Mesenchymal stem cell (in vitro differentiated cells and primary cell): ENCODE measurements at regions not wholly inside any gene's neighbourhood (a gene's known extent, or its start where the extent isn't known, plus 50 kb on each side); places are given as distances from the start of the nearest gene placed in this dataset.

Source experiments
- DNase-seq: peaks from one replicate; pipeline ENCODE4 v3.0.0-alpha.2; 2013
- H2AFZ ChIP-seq: one replicate; pipeline ENCODE4 v1.6.1; 2013; ENCODE audit warnings: low read depth, mild to moderate bottlenecking, control low read depth, inconsistent platforms, low read length, moderate library complexity
- H2AK5ac ChIP-seq: 2 replicates; pipeline ENCODE4 v1.6.1; 2013; ENCODE audit warnings: low read length, moderate library complexity, mild to moderate bottlenecking, inconsistent platforms; ENCODE audit not compliant: severe bottlenecking
- H2BK120ac ChIP-seq: one replicate; pipeline ENCODE4 v1.6.1; 2013; ENCODE audit warnings: low read depth, mild to moderate bottlenecking, inconsistent platforms, low read length, moderate library complexity
- H2BK12ac ChIP-seq, 2 experiments: one replicate each; pipeline ENCODE4 v1.6.1; 2013; ENCODE audit warnings: inconsistent platforms in 2 of 2, low read length in 2 of 2, mild to moderate bottlenecking in 2 of 2, moderate library complexity in 2 of 2, control low read depth in 1 of 2
- H2BK15ac ChIP-seq: one replicate; pipeline ENCODE4 v1.6.1; 2013; ENCODE audit warnings: mild to moderate bottlenecking, low read depth, inconsistent platforms; ENCODE audit not compliant: poor library complexity, severe bottlenecking
- H2BK5ac ChIP-seq: 2 replicates; pipeline ENCODE4 v1.6.1; 2013; ENCODE audit warnings: low read depth, mild to moderate bottlenecking, low read length, control low read depth, inconsistent platforms; ENCODE audit not compliant: poor library complexity, severe bottlenecking
- H3K14ac ChIP-seq, 2 experiments: one replicate each; pipeline ENCODE4 v1.6.1; 2013; ENCODE audit warnings: inconsistent platforms in 2 of 2, low read length in 2 of 2, control low read depth in 1 of 2, mild to moderate bottlenecking in 1 of 2, moderate library complexity in 1 of 2
- H3K18ac ChIP-seq, 2 experiments: one replicate each; pipeline ENCODE4 v1.6.1; 2013; ENCODE audit warnings: inconsistent platforms in 2 of 2, low read length in 2 of 2, control low read depth in 1 of 2, low read depth in 1 of 2, mild to moderate bottlenecking in 1 of 2
- H3K23ac ChIP-seq, 2 experiments: one replicate each; pipeline ENCODE4 v1.6.1; 2013; ENCODE audit warnings: inconsistent platforms in 2 of 2, low read length in 2 of 2, mild to moderate bottlenecking in 2 of 2, moderate library complexity in 2 of 2, control low read depth in 1 of 2
- H3K27ac ChIP-seq: 2 replicates; pipeline ENCODE4 v1.5.1; 2013; ENCODE audit warnings: mild to moderate bottlenecking, moderate library complexity, low read length, control low read depth, inconsistent platforms; ENCODE audit not compliant: poor library complexity, severe bottlenecking
- H3K27me3 ChIP-seq, 2 experiments: 2 replicates each; pipeline versions ENCODE4 v1.6.1 to v1.7.0; 2013; ENCODE audit warnings: low read length in 2 of 2, mild to moderate bottlenecking in 2 of 2, moderate library complexity in 2 of 2, control low read depth in 1 of 2, inconsistent platforms in 1 of 2; ENCODE audit not compliant: control insufficient read depth in 1 of 2, insufficient read depth in 1 of 2
- H3K36me3 ChIP-seq, 2 experiments: 2 replicates each; pipeline versions ENCODE4 v1.6.1 to v1.7.0; 2013; ENCODE audit warnings: low read length in 2 of 2, control low read depth in 1 of 2, inconsistent platforms in 1 of 2, low read depth in 1 of 2, mild to moderate bottlenecking in 1 of 2; ENCODE audit not compliant: insufficient read depth in 2 of 2, control insufficient read depth in 1 of 2
- H3K4ac ChIP-seq, 2 experiments: one replicate each; pipeline ENCODE4 v1.6.1; 2013; ENCODE audit warnings: inconsistent platforms in 2 of 2, low read length in 2 of 2, mild to moderate bottlenecking in 2 of 2, moderate library complexity in 2 of 2, control low read depth in 1 of 2, low read depth in 1 of 2
- H3K4me1 ChIP-seq: 2 replicates; pipeline ENCODE4 v1.6.1; 2013; ENCODE audit warnings: low read depth, low read length, control low read depth; ENCODE audit not compliant: control insufficient read depth, insufficient read depth
- H3K4me2 ChIP-seq: 2 replicates; pipeline ENCODE4 v1.6.1; 2013; ENCODE audit warnings: low read length, mild to moderate bottlenecking, inconsistent platforms; ENCODE audit not compliant: poor library complexity, severe bottlenecking
- H3K4me3 ChIP-seq, 2 experiments: 2 replicates each; pipeline versions ENCODE4 v1.5.1 to v1.7.0; 2013; ENCODE audit warnings: low read length in 2 of 2, mild to moderate bottlenecking in 2 of 2, control low read depth in 1 of 2, low read depth in 1 of 2; ENCODE audit not compliant: insufficient read depth in 1 of 2
- H3K79me1 ChIP-seq: replicated peaks from 2 replicates; pipeline ENCODE4 v1.6.1; 2013; ENCODE audit warnings: mild to moderate bottlenecking, control low read depth, low read length, inconsistent platforms; ENCODE audit not compliant: poor library complexity, severe bottlenecking
- H3K9ac ChIP-seq: 2 replicates; pipeline ENCODE4 v1.7.0; 2013; ENCODE audit warnings: mild to moderate bottlenecking, low read length, moderate library complexity
- H3K9me3 ChIP-seq: 2 replicates; pipeline ENCODE4 v1.7.0; 2013; ENCODE audit warnings: mild to moderate bottlenecking, low read length; ENCODE audit not compliant: control insufficient read depth
- H4K8ac ChIP-seq: one replicate; pipeline ENCODE4 v1.6.1; 2013; ENCODE audit warnings: inconsistent platforms, mild to moderate bottlenecking, low read length, moderate library complexity
- H4K91ac ChIP-seq: one replicate; pipeline ENCODE4 v1.6.1; 2013; ENCODE audit warnings: mild to moderate bottlenecking, low read length, inconsistent platforms
- WGBS: methylation state at CpG from one replicate; pipeline ENCODE4 v1.1.7; 2013; ENCODE audit warnings: mixed read lengths; 5-methylcytosine and 5-hydroxymethylcytosine counted together

- H2BK15ac ChIP-seq = no peak overlapping the region
- H3K14ac ChIP-seq = no peak overlapping the region
- no peaks in the 10 kb centered on the region for H3K36me3 ChIP-seq
- no peak overlapping the region for H4K8ac ChIP-seq
- peaks cover 8 to 25% of the 10 kb centered on the region in 2 experiments for H3K27me3 ChIP-seq
- no peak overlapping the region for H3K23ac ChIP-seq
- H4K91ac ChIP-seq = no peak overlapping the region
- H3K27ac ChIP-seq = no peak overlapping the region
- no peaks in the 10 kb centered on the region for H3K4me1 ChIP-seq
- H3K79me1 ChIP-seq = no peaks in the 10 kb centered on the region
- H3K4me3 ChIP-seq = no peak overlapping the region
- H2AFZ ChIP-seq = no peak overlapping the region
- no peak overlapping the region for H2BK120ac ChIP-seq
- H3K18ac ChIP-seq = no peak overlapping the region
- no peak overlapping the region for H3K9ac ChIP-seq
- no peak overlapping the region for H2AK5ac ChIP-seq
- H3K4me2 ChIP-seq = no peak overlapping the region
- peak; percentile 57 for DNase-seq
- H2BK12ac ChIP-seq = no peak overlapping the region
- no peak overlapping the region for H3K4ac ChIP-seq
- no peaks in the 10 kb centered on the region for H3K9me3 ChIP-seq
- no peak overlapping the region for H2BK5ac ChIP-seq
Observed at GRCh38 chr9:109705515-109705914, 74.5 kb upstream of the PALM2AKAP2 start.

- no peaks in the 10 kb centered on the region for H3K9me3 ChIP-seq
- no peak overlapping the region for H2BK120ac ChIP-seq
- H3K9ac ChIP-seq = no peak overlapping the region
- H3K27me3 ChIP-seq = peaks cover 18 to 29% of the 10 kb centered on the region in 2 experiments
- no peak overlapping the region for H2AK5ac ChIP-seq
- H3K14ac ChIP-seq = no peak overlapping the region
- WGBS = 98% methylated on average over 3 of the region's 3 CpGs
- no peak overlapping the region for H2BK12ac ChIP-seq
- H3K18ac ChIP-seq = no peak overlapping the region
- H2AFZ ChIP-seq = no peak overlapping the region
- H2BK15ac ChIP-seq = no peak overlapping the region
- H3K36me3 ChIP-seq = no peaks in the 10 kb centered on the region
- no peak overlapping the region for H4K91ac ChIP-seq
- no peak overlapping the region for H2BK5ac ChIP-seq
- H3K4me2 ChIP-seq = no peak overlapping the region
- no peaks in the 10 kb centered on the region for H3K4me1 ChIP-seq
- H3K4me3 ChIP-seq = no peak overlapping the region
- H3K23ac ChIP-seq = no peak overlapping the region
- H4K8ac ChIP-seq = no peak overlapping the region
- H3K79me1 ChIP-seq = no peaks in the 10 kb centered on the region
- no peak overlapping the region for H3K27ac ChIP-seq
- no peak overlapping the region for H3K4ac ChIP-seq
- DNase-seq = no peak
Observed at GRCh38 chr9:109707355-109707754, 72.6 kb upstream of the PALM2AKAP2 start.

- H3K4me3 ChIP-seq = no peak overlapping the region
- H2AK5ac ChIP-seq = no peak overlapping the region
- H3K4me1 ChIP-seq = no peaks in the 10 kb centered on the region
- no peak overlapping the region for H3K4me2 ChIP-seq
- H3K79me1 ChIP-seq = no peaks in the 10 kb centered on the region
- no peak overlapping the region for H3K9ac ChIP-seq
- H3K36me3 ChIP-seq = no peaks in the 10 kb centered on the region
- H3K4ac ChIP-seq = no peak overlapping the region
- H3K9me3 ChIP-seq = no peaks in the 10 kb centered on the region
- H3K27me3 ChIP-seq = peaks cover 26 to 29% of the 10 kb centered on the region in 2 experiments
- H4K8ac ChIP-seq = no peak overlapping the region
- H2BK12ac ChIP-seq = no peak overlapping the region
- no peak overlapping the region for H2BK120ac ChIP-seq
- H3K14ac ChIP-seq = no peak overlapping the region
- H3K18ac ChIP-seq = no peak overlapping the region
- DNase-seq = no peak
- H2BK5ac ChIP-seq = no peak overlapping the region
- H2BK15ac ChIP-seq = no peak overlapping the region
- 87% methylated on average over 4 of the region's 4 CpGs for WGBS
- no peak overlapping the region for H3K23ac ChIP-seq
- no peak overlapping the region for H3K27ac ChIP-seq
- H4K91ac ChIP-seq = no peak overlapping the region
- no peak overlapping the region for H2AFZ ChIP-seq
Observed at GRCh38 chr9:109708451-109708945, 71.5 kb upstream of the PALM2AKAP2 start.

DNA sequence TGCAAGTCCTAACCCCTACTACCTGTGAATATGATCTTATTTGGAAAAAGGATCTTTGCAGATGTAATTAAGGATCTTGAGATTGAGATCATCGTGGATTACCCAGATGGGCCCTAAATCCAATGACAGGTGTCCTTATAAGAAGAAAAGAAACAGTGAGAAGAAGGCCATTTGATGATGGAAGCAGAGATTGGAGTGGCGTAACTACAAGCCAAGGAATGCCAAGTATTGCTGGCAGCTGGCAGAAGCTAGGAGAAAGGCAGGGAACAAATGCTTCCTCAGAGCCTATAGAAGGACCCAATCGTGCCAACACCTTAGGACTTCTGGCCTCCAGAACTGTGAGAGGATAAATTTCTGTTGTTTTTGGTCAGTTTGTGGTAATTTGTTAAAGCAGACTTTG, 70.1 kb upstream of the PALM2AKAP2 start:
- Histone ChIP-seq H3K23ac (no peak overlapping the region), H3K27ac (no peak overlapping the region), H2BK5ac (no peak overlapping the region), H3K14ac (no peak overlapping the region), H3K4ac (no peak overlapping the region), H2BK120ac (no peak overlapping the region), H2AFZ (no peak overlapping the region), H2BK12ac (no peak overlapping the region), H2AK5ac (no peak overlapping the region), H2BK15ac (no peak overlapping the region), H3K9ac (no peak overlapping the region), H3K9me3 (no peaks in the 10 kb centered on the region), H3K18ac (no peak overlapping the region), H3K4me2 (no peak overlapping the region), H3K27me3 (peaks cover 27 to 33% of the 10 kb centered on the region in 2 experiments), H4K91ac (no peak overlapping the region), H3K4me3 (no peak overlapping the region), H4K8ac (no peak overlapping the region), H3K79me1 (no peaks in the 10 kb centered on the region), H3K4me1 (no peaks in the 10 kb centered on the region), H3K36me3 (no peaks in the 10 kb centered on the region)
- no peak for DNase-seq
- 87% methylated on average over 3 of the region's 3 CpGs for WGBS
